ENCODE measurements at regions not wholly inside any gene's neighbourhood (a gene's known extent, or its start where the extent isn't known, plus 50 kb on each side); places are given as distances from the start of the nearest gene placed in this dataset.

DNA sequence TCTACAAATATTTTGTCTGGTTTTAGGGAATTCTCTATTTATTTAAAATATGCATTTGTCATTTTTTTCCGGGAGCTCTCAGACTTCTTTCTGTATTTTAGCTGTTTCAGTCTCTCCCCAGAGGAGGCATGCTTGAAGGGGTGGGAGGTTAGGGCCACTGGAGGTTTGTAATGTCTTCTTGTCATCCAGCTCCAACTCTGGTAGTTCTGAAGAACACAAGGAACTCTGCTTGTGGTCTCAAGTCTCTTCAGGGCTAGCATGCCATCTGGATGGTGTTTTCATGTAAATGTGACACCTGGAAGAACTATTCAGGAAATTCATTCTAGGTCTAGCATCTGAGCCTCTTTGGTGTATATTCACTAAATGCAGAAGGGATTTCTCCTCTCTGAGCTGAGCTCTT, 518.4 kb upstream of the DCC start:
- Histone ChIP-seq H2BK12ac (ENCODE audit: insufficient read length, low read depth, low read length) (no peak overlapping the region), H2BK120ac (ENCODE audit: low read depth, low read length, poor library complexity, severe bottlenecking) (no peak overlapping the region), H3K27ac (ENCODE audit: insufficient read length, low read depth, low read length) (no peak overlapping the region), H3K4me1 (ENCODE audit: insufficient read depth, low read length) (no peaks in the 10 kb centered on the region), H3K9me3 (ENCODE audit: control insufficient read depth, low read depth, low read length) (no peaks in the 10 kb centered on the region), H3K79me2 (ENCODE audit: insufficient read depth, low read length) (no peaks in the 10 kb centered on the region), H4K5ac (ENCODE audit: insufficient read length, low read depth, low read length) (no peak overlapping the region), H4K91ac (ENCODE audit: insufficient read length, low read depth, low read length) (no peak overlapping the region), H3T11ph (ENCODE audit: low read length) (no peak overlapping the region), H2BK15ac (ENCODE audit: low read depth, low read length) (no peak overlapping the region), H3K4ac (ENCODE audit: low read depth, low read length) (no peak overlapping the region), H3K23me2 (ENCODE audit: insufficient read length, low read depth, low read length, poor library complexity, severe bottlenecking) (no peaks in the 10 kb centered on the region), H3K23ac (ENCODE audit: insufficient read length, low read depth, low read length) (no peak overlapping the region), H3K27me3 (ENCODE audit: insufficient read depth, low read length) (no peaks in the 10 kb centered on the region), H3K9ac (ENCODE audit: extremely low read depth, insufficient read length, low read length) (no peak overlapping the region), H3K14ac (ENCODE audit: insufficient read depth, low read length) (no peak overlapping the region), H3K79me1 (ENCODE audit: insufficient read depth, low read depth, low read length, poor library complexity, severe bottlenecking) (no peaks in the 10 kb centered on the region), H2AFZ (ENCODE audit: low read length) (no peak overlapping the region), H2AK5ac (ENCODE audit: insufficient read length, low read length) (no peak overlapping the region), H2BK5ac (ENCODE audit: insufficient read length, low read length) (no peak overlapping the region), H3K18ac (ENCODE audit: insufficient read length, low read depth, low read length) (no peak overlapping the region), H2BK20ac (ENCODE audit: low read depth, low read length, poor library complexity, severe bottlenecking) (no peak overlapping the region), H4K20me1 (ENCODE audit: control insufficient read depth, insufficient read depth, insufficient read length) (no peaks in the 10 kb centered on the region), H3K4me2 (ENCODE audit: insufficient read depth, insufficient read length, low read length) (no peak overlapping the region), H4K8ac (replicated peaks; ENCODE audit: insufficient read length, low read depth, low read length) (no peak overlapping the region), H3K56ac (ENCODE audit: insufficient read length, low read depth, low read length) (no peak overlapping the region)
- no peaks in the 10 kb centered on the region; a peak in 1 of 7 replicates for H3K36me3 Mint-ChIP-seq (ENCODE audit: insufficient read depth in 1 of 3, low read depth in 3 of 3)
- H3K9me3 Mint-ChIP-seq: no peaks in the 10 kb centered on the region
- no peak for DNase-seq
- peaks cover 4 to 8% of the 10 kb centered on the region in 2 experiments; a peak in 3 of 4 replicates for H3K4me1 Mint-ChIP-seq
- no peak overlapping the region for H3K4me3 Mint-ChIP-seq
- H3K27me3 Mint-ChIP-seq (ENCODE audit: low read depth): no peaks in the 10 kb centered on the region
- peak overlapping the region in 2 of 3 experiments; percentile 6 to 43; a peak in 1 of 7 replicates for H3K27ac Mint-ChIP-seq
- TF ChIP-seq, protein P1, sequence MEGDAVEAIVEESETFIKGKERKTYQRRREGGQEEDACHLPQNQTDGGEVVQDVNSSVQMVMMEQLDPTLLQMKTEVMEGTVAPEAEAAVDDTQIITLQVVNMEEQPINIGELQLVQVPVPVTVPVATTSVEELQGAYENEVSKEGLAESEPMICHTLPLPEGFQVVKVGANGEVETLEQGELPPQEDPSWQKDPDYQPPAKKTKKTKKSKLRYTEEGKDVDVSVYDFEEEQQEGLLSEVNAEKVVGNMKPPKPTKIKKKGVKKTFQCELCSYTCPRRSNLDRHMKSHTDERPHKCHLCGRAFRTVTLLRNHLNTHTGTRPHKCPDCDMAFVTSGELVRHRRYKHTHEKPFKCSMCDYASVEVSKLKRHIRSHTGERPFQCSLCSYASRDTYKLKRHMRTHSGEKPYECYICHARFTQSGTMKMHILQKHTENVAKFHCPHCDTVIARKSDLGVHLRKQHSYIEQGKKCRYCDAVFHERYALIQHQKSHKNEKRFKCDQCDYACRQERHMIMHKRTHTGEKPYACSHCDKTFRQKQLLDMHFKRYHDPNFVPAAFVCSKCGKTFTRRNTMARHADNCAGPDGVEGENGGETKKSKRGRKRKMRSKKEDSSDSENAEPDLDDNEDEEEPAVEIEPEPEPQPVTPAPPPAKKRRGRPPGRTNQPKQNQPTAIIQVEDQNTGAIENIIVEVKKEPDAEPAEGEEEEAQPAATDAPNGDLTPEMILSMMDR (conservative IDR thresholded peaks at IDR 0.05): no peak
- no CpG with 5 or more reads among the region's 1 CpG for WGBS (ENCODE audit: extremely low coverage, insufficient read length, low lambda C conversion rate)
